Neural progenitor cell (in vitro differentiated cells): ENCODE measurements at regions not wholly inside any gene's neighbourhood (a gene's known extent, or its start where the extent isn't known, plus 50 kb on each side); places are given as distances from the start of the nearest gene placed in this dataset.

Experiments used
- CTCF ChIP-seq: fragments of 200-600 bp; sonication (generic); IDR thresholded peaks from 2 replicates; pipeline ENCODE4 v1.5.1; 2017; ENCODE audit warnings: antibody characterized with exemption, mild to moderate bottlenecking
- EZH2 ChIP-seq: fragments of 200-600 bp; sonication (generic); IDR thresholded peaks from 2 replicates; pipeline ENCODE4 v1.6.1; 2017; ENCODE audit warnings: antibody characterized with exemption, mild to moderate bottlenecking, moderate library complexity
- EZH2phosphoT487 ChIP-seq: fragments of 200-600 bp; sonication (generic); IDR thresholded peaks from 2 replicates; pipeline ENCODE4 v1.6.1; 2017; ENCODE audit warnings: antibody characterized with exemption

- TF ChIP-seq CTCF: no peak
- TF ChIP-seq EZH2: no peak
- no peak for TF ChIP-seq EZH2phosphoT487
These were observed 66.4 kb upstream of the CNTN6 start for GRCh38 chr3:1026395-1026794.
